Caco-2 (cell line): ENCODE measurements at regions not wholly inside any gene's neighbourhood (a gene's known extent, or its start where the extent isn't known, plus 50 kb on each side); places are given as distances from the start of the nearest gene placed in this dataset.

Experiments used
- BruUV-seq: library from RNA; stranded (reverse); fragments of 400-500 nt; replicated peaks from 2 replicates; lab custom pipeline; 2021; lab: Mats Ljungman, UMichigan
- CTCF ChIA-PET: fragments of 300-600 bp; sonication (Branson Sonifier 250); formaldehyde crosslinking; loops from one replicate; lab custom pipeline; 2022; ENCODE audit warnings: antibody characterized with exemption; lab: Charles Lee
- POLR2A ChIA-PET: fragments of 300-600 bp; sonication (Branson Sonifier 250); formaldehyde crosslinking; loops from one replicate; lab custom pipeline; 2022; ENCODE audit warnings: antibody characterized with exemption; lab: Charles Lee
- DNase-seq, 2 experiments: peaks; one replicate each; pipeline versions ENCODE4 v3.0.0 to v3.0.0-alpha.2; 2020 to 2022
- H3K27me3 ChIP-seq: replicated peaks from 2 replicates; pipeline ENCODE4 v1.6.0; 2011; ENCODE audit warnings: low read length; ENCODE audit not compliant: control insufficient read depth, insufficient read depth
- H3K36me3 ChIP-seq: 2 replicates; pipeline ENCODE4 v1.5.1; 2011; ENCODE audit warnings: low read length; ENCODE audit not compliant: control insufficient read depth, insufficient read depth
- H3K4me1 ChIP-seq: fragments of 250-450 bp; sonication (Bioruptor Pico); 2 replicates; pipeline ENCODE4 v1.5.1; 2020; ENCODE audit warnings: mild to moderate bottlenecking
- H3K4me3 ChIP-seq: 2 replicates; pipeline ENCODE4 v1.5.1; 2011; ENCODE audit warnings: low read depth, mild to moderate bottlenecking, control low read depth, low read length
- H3K9me3 ChIP-seq: fragments of 250-450 bp; sonication (Bioruptor Pico); 2 replicates; pipeline ENCODE4 v1.5.1; 2020; ENCODE audit warnings: mild to moderate bottlenecking, moderate library complexity
- H3K27ac Mint-ChIP-seq: one replicate; pipeline ENCODE4 v1.8.0; 2022; ENCODE audit warnings: mixed read lengths; ENCODE audit not compliant: unreplicated experiment
- H3K27me3 Mint-ChIP-seq: one replicate; pipeline ENCODE4 v1.8.0; 2022; ENCODE audit warnings: mixed read lengths; ENCODE audit not compliant: insufficient read depth, unreplicated experiment
- H3K36me3 Mint-ChIP-seq: one replicate; pipeline ENCODE4 v1.8.0; 2022; ENCODE audit warnings: mild to moderate bottlenecking, mixed read lengths; ENCODE audit not compliant: insufficient read depth, unreplicated experiment
- H3K4me1 Mint-ChIP-seq: one replicate; pipeline ENCODE4 v1.8.0; 2022; ENCODE audit warnings: low read depth, mixed read lengths; ENCODE audit not compliant: unreplicated experiment
- H3K4me3 Mint-ChIP-seq: one replicate; pipeline ENCODE4 v1.8.0; 2022; ENCODE audit warnings: mild to moderate bottlenecking, moderate library complexity, mixed read lengths; ENCODE audit not compliant: unreplicated experiment
- H3K9me3 Mint-ChIP-seq: one replicate; pipeline ENCODE4 v1.8.0; 2022; ENCODE audit warnings: mixed read lengths; ENCODE audit not compliant: unreplicated experiment
- CTCF ChIP-seq, 2 experiments: fragments of 200-600 bp in 1 of 2; IDR thresholded peaks; 1 replicate in 1 of 2; 2 replicates in 1 of 2; pipeline versions ENCODE4 v1.5.1 to v1.8.0; 2011 to 2022; ENCODE audit warnings: antibody characterized with exemption in 1 of 2, control low read depth in 1 of 2, inconsistent platforms in 1 of 2, low read depth in 1 of 2, low read length in 1 of 2, mild to moderate bottlenecking in 1 of 2, moderate library complexity in 1 of 2; ENCODE audit not compliant: insufficient read depth in 1 of 2, severe bottlenecking in 1 of 2, unreplicated experiment in 1 of 2
- intact Hi-C: fragments of 100-400 bp; cut with micrococcal nuclease; formaldehyde crosslinking; loops from one replicate; pipeline ENCODE4 v1.10.0; 2022; ENCODE audit not compliant: unreplicated experiment

- BruUV-seq: no TSS peak
- H3K4me1 ChIP-seq: no peaks in the 10 kb centered on the region
- no peaks in the 10 kb centered on the region for H3K9me3 ChIP-seq
- no peak overlapping the region for H3K4me3 ChIP-seq
- H3K27ac Mint-ChIP-seq: no peak overlapping the region
- H3K9me3 Mint-ChIP-seq: no peaks in the 10 kb centered on the region
- H3K4me3 Mint-ChIP-seq: no peak overlapping the region
- no peak for DNase-seq
- ChIA-PET POLR2A (no interaction called here), CTCF (no interaction called here)
- H3K36me3 Mint-ChIP-seq: no peaks in the 10 kb centered on the region
- no peak for TF ChIP-seq CTCF (IDR thresholded peaks at IDR 0.05; ENCODE audit: insufficient read depth in 1 of 2, low read depth in 1 of 2, low read length in 1 of 2, severe bottlenecking in 1 of 2, unreplicated experiment in 1 of 2)
- H3K36me3 ChIP-seq: no peaks in the 10 kb centered on the region
- H3K4me1 Mint-ChIP-seq: no peaks in the 10 kb centered on the region
- H3K27me3 Mint-ChIP-seq: peaks cover 11% of the 10 kb centered on the region
- intact Hi-C loops: no loop called here
- no peaks in the 10 kb centered on the region for H3K27me3 ChIP-seq
These were observed 350.4 kb downstream of the RPS24 start for GRCh38 chr10:78384049-78384431.

GRCh38 chr10:78385599-78385998 is 351.9 kb downstream of the RPS24 start:
- CTCF ChIA-PET: no interaction called here

GRCh38 chr10:78386509-78386908 is 352.8 kb downstream of the RPS24 start:
- Mint-ChIP-seq H3K4me3 (no peak overlapping the region), H3K9me3 (no peaks in the 10 kb centered on the region), H3K4me1 (no peaks in the 10 kb centered on the region), H3K36me3 (no peaks in the 10 kb centered on the region), H3K27ac (no peak overlapping the region), H3K27me3 (peaks cover 11% of the 10 kb centered on the region)
- TF ChIP-seq CTCF (IDR thresholded peaks at IDR 0.05; ENCODE audit: insufficient read depth in 1 of 2, low read depth in 1 of 2, low read length in 1 of 2, severe bottlenecking in 1 of 2, unreplicated experiment in 1 of 2): no peak
- Histone ChIP-seq H3K4me1 (no peaks in the 10 kb centered on the region), H3K27me3 (no peaks in the 10 kb centered on the region), H3K36me3 (no peaks in the 10 kb centered on the region), H3K4me3 (no peak overlapping the region), H3K9me3 (no peaks in the 10 kb centered on the region)
- intact Hi-C loops: no loop called here
- DNase-seq: no peak
- CTCF ChIA-PET: no interaction called here
- no TSS peak for BruUV-seq
- POLR2A ChIA-PET: no interaction called here

More at GRCh38 chr10:78385599-78385998, 351.9 kb downstream of the RPS24 start:
- DNase-seq: no peak
- POLR2A ChIA-PET: no interaction called here
- Mint-ChIP-seq H3K9me3 (no peaks in the 10 kb centered on the region), H3K36me3 (no peaks in the 10 kb centered on the region), H3K4me3 (no peak overlapping the region), H3K27me3 (peaks cover 11% of the 10 kb centered on the region), H3K4me1 (no peaks in the 10 kb centered on the region), H3K27ac (no peak overlapping the region)
- H3K27me3 ChIP-seq: no peaks in the 10 kb centered on the region
- intact Hi-C loops: no loop called here
- no peaks in the 10 kb centered on the region for H3K36me3 ChIP-seq
- no peak for TF ChIP-seq CTCF (IDR thresholded peaks at IDR 0.05; ENCODE audit: insufficient read depth in 1 of 2, low read depth in 1 of 2, low read length in 1 of 2, severe bottlenecking in 1 of 2, unreplicated experiment in 1 of 2)
- H3K9me3 ChIP-seq: no peaks in the 10 kb centered on the region
- no peak overlapping the region for H3K4me3 ChIP-seq
- no TSS peak for BruUV-seq
- H3K4me1 ChIP-seq: no peaks in the 10 kb centered on the region
